ENCODE measurements at regions not wholly inside any gene's neighbourhood (a gene's known extent, or its start where the extent isn't known, plus 50 kb on each side); places are given as distances from the start of the nearest gene placed in this dataset.
"Not testable (repeated sequence)": the region's sequence is repeated elsewhere in the genome, so short reads cannot be mapped to it uniquely, and the experiment has no call there.

DNA sequence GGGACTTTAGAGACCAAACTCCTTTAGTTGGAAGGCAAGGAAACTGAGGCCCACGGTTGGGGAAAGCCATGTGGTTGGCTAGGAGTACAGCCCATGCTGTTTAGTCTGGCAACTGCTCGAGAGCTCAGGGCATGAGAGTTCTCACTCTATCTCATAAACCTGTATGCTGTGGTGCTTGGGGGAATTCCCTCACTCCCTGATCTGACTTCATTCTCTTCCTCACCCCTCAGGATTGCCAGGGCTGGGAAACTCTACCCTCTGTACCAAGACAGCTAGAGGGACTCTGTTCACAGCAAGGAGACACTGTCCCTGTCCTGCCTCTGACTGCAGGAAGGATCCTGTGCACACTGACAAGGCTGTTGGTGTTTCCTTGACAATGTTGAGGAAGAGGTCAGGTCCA is 230.2 kb downstream of the ZNF621 start:
- no peak overlapping the region for H3K4me3 ChIP-seq
- no peak for DNase-seq (ENCODE audit: low read depth in 1 of 2, low spot score in 1 of 2)
- H3K27ac ChIP-seq = no peak overlapping the region
- TF ChIP-seq, protein P1, sequence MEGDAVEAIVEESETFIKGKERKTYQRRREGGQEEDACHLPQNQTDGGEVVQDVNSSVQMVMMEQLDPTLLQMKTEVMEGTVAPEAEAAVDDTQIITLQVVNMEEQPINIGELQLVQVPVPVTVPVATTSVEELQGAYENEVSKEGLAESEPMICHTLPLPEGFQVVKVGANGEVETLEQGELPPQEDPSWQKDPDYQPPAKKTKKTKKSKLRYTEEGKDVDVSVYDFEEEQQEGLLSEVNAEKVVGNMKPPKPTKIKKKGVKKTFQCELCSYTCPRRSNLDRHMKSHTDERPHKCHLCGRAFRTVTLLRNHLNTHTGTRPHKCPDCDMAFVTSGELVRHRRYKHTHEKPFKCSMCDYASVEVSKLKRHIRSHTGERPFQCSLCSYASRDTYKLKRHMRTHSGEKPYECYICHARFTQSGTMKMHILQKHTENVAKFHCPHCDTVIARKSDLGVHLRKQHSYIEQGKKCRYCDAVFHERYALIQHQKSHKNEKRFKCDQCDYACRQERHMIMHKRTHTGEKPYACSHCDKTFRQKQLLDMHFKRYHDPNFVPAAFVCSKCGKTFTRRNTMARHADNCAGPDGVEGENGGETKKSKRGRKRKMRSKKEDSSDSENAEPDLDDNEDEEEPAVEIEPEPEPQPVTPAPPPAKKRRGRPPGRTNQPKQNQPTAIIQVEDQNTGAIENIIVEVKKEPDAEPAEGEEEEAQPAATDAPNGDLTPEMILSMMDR (IDR thresholded peaks at IDR 0.05; ENCODE audit: low read depth, low read length) = no peak
- no peaks in the 10 kb centered on the region for H3K36me3 ChIP-seq
- no peaks in the 10 kb centered on the region for H3K27me3 ChIP-seq
- no peaks in the 10 kb centered on the region for H3K9me3 ChIP-seq (ENCODE audit: low read depth)
- H3K4me1 ChIP-seq (ENCODE audit: low read depth) = no peaks in the 10 kb centered on the region

DNA sequence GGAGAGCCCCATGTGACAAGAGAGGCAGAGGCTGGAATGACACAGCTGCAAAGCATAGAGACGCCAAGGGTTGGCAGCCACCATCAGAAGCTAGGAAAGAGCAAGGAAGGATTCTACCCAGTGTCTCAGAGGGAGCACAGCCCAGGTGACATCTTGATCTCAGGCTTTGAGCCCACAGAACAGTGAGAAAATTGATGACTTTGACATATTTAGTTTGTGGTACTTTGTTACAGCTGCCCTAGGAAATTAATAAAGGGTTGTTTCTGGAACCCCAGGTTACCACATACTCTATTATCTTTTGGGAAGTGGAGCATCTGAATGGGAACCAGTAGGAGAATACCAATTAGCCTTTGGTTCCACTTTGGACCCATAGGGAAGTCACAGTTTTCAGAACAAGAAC is 231.7 kb downstream of the ZNF621 start:
- H3K4me3 ChIP-seq = no peak overlapping the region
- TF ChIP-seq, protein P1 (IDR thresholded peaks at IDR 0.05; ENCODE audit: low read depth, low read length) = no peak
- no peak overlapping the region for H3K27ac ChIP-seq
- no peaks in the 10 kb centered on the region for H3K27me3 ChIP-seq
- H3K36me3 ChIP-seq = no peaks in the 10 kb centered on the region
- H3K9me3 ChIP-seq (ENCODE audit: low read depth) = no peaks in the 10 kb centered on the region
- no peaks in the 10 kb centered on the region for H3K4me1 ChIP-seq (ENCODE audit: low read depth)
- DNase-seq (ENCODE audit: low read depth in 1 of 2, low spot score in 1 of 2) = no peak

DNA sequence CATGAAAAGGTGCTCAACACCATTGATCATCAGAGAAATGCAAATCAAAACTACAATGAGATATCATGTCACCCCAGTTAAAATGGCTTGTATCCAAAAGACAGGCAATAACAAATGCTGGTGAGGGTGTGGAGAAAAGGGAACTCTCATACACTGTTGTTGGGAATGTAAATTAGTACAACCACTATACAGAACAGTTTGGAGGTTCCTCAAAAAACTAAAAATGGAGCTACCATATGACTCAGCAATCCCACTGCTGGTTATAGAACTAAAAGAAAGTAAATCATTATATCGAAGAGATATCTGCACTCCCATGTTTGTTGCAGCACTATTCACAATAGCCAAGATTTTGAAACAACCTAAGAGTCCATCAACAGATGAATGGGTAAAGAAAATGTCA is 238.0 kb downstream of the ZNF621 start:
- not testable (repeated sequence) for H3K27me3 ChIP-seq

DNA sequence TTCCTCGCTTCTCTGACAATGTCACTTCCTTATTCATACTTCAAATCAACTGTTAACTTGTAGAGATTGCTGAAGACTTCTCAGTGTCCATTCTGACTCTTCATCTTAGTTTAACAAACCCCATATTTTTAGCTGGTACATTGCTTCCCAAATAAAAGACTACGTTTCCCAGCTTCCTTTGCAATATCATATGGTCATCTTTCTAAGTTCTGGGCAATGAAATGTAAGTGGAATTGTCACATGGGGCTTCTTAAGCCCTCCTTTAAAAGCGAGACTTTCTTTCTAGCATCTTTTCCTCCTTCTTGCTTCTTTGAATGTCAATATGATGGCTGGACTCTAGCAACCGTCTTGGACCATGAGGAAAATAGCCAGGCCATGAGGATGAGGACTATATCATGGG is 239.0 kb downstream of the ZNF621 start:
- H3K27ac ChIP-seq = no peak overlapping the region
- no peak for DNase-seq (ENCODE audit: low read depth in 1 of 2, low spot score in 1 of 2)
- no peaks in the 10 kb centered on the region for H3K36me3 ChIP-seq
- TF ChIP-seq, protein P1 (IDR thresholded peaks at IDR 0.05; ENCODE audit: low read depth, low read length) = no peak
- no peaks in the 10 kb centered on the region for H3K4me1 ChIP-seq (ENCODE audit: low read depth)
- H3K27me3 ChIP-seq = no peaks in the 10 kb centered on the region
- no peak overlapping the region for H3K4me3 ChIP-seq
- no peaks in the 10 kb centered on the region for H3K9me3 ChIP-seq (ENCODE audit: low read depth)

More for the DNA sequence above, 238.0 kb downstream of the ZNF621 start:
- H3K36me3 ChIP-seq; H3K4me3 ChIP-seq; H3K27ac ChIP-seq; H3K9me3 ChIP-seq (ENCODE audit: low read depth); DNase-seq (ENCODE audit: low read depth in 1 of 2, low spot score in 1 of 2); H3K4me1 ChIP-seq (ENCODE audit: low read depth): not testable (repeated sequence)

DNA sequence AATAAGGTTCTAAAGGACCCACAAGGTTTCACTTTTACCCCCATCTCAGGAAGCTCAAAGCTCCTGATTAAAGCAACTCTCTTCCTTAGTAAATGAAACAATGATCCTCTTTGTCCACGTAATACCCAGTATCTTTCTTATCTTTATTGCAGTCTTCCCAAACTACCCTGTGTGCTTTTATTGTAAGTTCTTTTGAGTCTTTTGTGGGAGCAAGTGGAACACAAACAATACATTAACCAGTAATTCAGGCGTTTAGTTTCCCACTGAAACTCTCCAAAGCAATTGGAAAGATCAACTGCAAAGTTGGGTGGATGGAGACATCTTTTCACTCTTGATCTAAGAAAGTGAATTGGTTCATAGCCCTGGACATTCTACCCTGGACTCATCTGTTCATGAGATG is 240.0 kb downstream of the ZNF621 start:
- no peaks in the 10 kb centered on the region for H3K36me3 ChIP-seq
- no peak overlapping the region for H3K27ac ChIP-seq
- H3K4me1 ChIP-seq (ENCODE audit: low read depth) = no peaks in the 10 kb centered on the region
- no peaks in the 10 kb centered on the region for H3K27me3 ChIP-seq
- TF ChIP-seq, protein P1 (IDR thresholded peaks at IDR 0.05; ENCODE audit: low read depth, low read length) = no peak
- DNase-seq (ENCODE audit: low read depth in 1 of 2, low spot score in 1 of 2) = no peak
- H3K9me3 ChIP-seq (ENCODE audit: low read depth) = no peaks in the 10 kb centered on the region
- no peak overlapping the region for H3K4me3 ChIP-seq

DNA sequence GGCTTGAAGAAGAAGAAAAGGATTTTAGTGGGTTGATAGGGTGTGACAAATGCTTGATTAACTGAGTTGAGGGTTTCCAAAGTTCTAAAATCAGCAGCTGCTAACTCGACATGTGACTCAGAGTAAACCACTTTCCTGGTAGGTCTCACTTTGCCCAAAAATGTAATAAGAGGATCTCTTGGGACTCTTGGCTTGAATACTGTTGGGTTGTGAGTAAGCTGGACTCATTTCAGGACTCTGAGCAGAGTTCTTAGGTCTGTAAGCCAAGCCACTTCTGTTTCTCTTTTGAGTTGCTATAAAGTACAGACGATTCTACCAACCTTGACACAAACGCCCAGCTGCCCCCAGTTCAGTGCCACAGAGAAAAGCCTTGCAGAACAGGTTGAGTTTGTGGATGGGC is 241.1 kb downstream of the ZNF621 start:
- Histone ChIP-seq H3K9me3 (ENCODE audit: low read depth) (no peaks in the 10 kb centered on the region), H3K4me3 (no peak overlapping the region), H3K27me3 (no peaks in the 10 kb centered on the region), H3K27ac (no peak overlapping the region), H3K4me1 (ENCODE audit: low read depth) (no peaks in the 10 kb centered on the region), H3K36me3 (no peaks in the 10 kb centered on the region)
- TF ChIP-seq, protein P1 (IDR thresholded peaks at IDR 0.05; ENCODE audit: low read depth, low read length) = no peak
- peak in 1 of 2 donors; percentile 48 for DNase-seq (ENCODE audit: low read depth in 1 of 2, low spot score in 1 of 2)
